ENCODE measurements at regions not wholly inside any gene's neighbourhood (a gene's known extent, or its start where the extent isn't known, plus 50 kb on each side); places are given as distances from the start of the nearest gene placed in this dataset.

DNA sequence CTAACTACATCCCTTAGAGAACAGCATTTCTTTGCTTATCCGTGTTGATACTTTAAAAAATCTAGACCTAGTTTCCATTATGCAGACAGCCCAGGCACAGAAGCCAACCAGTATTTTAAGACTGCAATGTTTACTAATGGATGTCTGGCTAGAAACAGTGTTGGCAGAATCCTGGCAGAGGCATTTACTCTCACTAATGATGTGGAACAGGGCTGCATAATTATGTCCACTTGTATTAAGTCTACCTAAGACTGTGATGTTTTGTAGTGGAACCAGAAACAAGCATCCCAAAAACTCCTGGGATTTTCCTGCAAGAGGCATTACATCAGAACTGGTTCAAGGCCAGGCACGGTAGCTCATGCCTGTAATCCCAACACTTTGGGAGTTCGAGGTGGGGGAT, 50.2 kb upstream of the PICALM start:
- no peak for DNase-seq (ENCODE audit: low spot score)

All from NAMALWA (cell line).